ENCODE measurements at regions not wholly inside any gene's neighbourhood (a gene's known extent, or its start where the extent isn't known, plus 50 kb on each side); places are given as distances from the start of the nearest gene placed in this dataset.
"Not testable (repeated sequence)": the region's sequence is repeated elsewhere in the genome, so short reads cannot be mapped to it uniquely, and the experiment has no call there.

DNA sequence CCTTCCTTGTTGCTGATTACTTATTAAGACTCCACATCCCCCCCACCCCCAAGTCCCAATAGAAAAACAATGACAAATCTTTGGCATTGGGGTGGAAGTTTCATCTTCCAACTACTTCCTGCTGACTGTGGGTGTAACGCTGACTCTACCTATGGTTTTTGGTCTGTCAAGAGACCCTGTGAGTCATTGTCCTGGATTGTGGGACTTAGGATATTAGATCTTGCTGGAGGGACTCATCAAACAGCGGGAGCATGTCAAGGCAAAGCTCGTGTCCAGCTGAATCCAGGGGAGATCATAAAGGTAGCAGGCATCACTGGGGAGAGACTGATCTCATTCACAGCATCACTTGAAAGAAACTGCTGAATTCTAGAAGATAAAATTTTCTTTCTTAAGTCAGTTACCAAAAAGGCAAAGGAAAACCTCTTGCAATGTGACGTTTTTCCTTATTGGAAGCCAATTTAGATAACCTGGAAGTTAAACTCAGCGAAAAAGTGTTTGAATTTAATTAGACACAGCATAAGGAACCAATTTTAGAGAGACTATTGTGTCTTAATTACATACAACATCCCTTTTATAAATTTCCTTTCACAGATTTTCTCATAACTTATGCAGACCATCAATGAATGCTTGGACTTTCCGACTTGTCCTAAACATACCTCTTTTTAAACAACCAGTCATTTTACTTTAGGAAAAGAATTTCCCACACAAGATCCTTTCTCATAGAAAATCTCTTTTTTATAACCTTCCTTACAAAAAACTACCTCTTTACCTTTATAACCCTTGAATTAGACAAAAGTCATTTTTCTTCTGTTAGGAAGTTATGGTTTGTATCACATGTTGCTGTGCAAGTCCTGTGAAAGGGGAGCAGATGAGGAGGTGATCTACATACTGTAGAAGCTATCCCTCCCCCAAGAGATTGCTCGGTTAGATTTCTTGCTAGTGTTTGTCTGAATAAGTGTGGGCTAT lies 94.6 kb upstream of the SCAF11 start:
- no peak for DNase-seq

DNA sequence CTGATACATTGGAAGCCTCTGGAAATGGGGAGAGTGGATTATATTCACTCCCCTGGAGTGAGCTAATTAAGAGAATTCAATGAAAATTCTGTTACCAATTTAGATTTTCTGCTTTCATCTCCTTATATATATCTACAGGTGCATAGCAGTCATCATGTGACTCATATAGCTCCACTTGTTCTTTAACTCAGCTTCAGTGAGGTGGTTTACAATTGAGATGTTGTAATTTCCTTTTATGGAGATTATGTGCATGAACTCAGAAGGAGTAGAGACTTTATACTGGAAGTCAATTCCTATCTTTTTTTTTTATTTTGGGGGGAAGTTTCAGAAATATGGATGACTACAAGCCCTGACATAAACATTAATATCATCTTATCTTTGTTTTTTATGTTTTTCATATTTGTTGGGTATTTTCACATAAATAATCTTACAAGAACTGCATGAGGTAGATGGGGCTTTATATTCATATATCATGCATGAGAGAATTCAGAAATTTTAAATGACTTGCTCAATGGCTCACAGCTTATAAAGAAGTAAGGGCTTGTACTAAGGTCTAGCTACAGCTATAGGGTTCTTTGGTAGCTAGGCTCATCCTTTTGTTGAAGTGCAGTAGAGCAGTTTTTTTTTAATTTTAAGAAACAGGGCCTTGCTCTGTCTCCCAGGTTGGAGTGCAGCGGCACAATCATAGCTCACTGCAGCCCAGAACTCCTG lies 92.3 kb upstream of the SCAF11 start:
- no peak for DNase-seq

DNA sequence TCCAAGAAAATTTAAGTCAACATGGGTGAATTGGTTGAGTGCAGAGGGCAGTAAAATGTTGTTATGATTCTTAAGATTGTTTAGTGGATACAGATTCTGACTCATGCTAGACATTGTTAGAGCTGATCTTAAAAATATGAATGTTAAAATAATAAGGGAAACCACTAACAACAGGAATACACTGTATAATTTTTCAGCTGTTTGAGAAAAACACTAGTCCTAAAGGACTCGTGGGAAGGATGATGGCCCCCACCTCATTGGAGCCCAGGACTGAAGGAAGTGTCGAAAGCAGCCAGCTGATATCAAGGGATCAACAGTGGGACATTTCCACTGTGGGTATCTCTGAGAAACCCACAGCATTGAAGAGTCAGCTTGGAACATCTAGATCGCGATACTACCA lies 82.9 kb upstream of the SCAF11 start:
- no peak for DNase-seq

DNA sequence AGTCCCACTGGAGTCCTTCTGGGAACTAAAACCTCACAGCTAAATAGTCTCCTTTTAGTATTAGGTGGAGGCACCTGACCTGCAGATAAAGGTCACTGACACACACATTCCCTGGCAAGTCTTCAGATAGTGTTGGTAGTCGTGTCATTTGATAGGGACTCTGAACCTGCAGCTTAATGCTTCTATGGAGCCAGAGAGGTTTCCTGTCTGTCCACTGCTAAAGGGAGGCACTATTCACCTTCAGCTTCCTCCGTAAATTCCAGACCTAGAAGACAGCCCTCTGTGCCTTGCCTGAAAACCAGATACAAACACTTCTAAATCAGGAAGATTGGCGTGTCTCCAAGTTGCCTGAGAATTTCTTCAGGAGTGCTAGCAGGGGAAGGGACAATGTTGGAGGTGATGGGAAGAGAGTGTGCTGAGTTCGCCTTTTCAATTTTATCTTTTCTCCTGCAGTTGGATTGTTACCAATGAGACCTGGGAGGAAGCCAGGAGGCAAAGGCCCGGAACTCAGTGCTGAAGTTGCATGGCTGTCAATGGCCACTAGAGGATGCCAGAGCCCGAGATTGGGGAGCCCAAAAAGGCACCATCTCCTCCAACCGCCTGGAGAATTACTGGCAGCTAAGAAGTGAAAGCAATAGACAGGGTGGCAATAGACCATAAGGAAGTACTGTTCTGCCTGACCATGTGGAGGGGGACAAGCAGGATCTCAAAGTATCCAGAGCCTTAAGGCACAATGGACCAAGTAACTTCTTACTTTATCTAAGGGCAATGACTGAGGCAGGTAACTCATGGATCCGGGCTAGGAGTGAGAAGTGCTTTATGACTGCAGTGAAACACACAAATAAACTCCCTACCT lies 81.6 kb upstream of the SCAF11 start:
- peak; percentile 63 to 83 (median 65) for DNase-seq

DNA sequence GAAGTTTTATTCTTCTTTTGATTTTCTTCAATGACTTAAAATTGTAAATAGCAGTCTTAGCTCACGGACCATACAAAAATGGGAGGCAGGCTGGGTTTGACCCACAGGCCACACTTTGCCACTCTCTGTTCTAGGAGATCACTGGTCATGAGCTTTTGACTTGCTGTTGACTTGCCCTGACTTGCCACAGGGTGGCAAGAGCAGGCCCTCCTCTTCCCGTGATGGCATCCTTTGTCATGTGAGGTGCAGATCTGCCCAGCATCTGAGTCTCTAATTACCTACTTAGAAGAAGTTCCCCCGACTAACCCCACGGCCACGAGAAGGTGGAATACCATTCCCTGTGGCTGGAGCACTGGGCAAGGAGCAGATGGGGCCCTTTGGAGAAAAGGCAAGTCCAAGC lies 81.0 kb upstream of the SCAF11 start:
- DNase-seq, result no peak

DNA sequence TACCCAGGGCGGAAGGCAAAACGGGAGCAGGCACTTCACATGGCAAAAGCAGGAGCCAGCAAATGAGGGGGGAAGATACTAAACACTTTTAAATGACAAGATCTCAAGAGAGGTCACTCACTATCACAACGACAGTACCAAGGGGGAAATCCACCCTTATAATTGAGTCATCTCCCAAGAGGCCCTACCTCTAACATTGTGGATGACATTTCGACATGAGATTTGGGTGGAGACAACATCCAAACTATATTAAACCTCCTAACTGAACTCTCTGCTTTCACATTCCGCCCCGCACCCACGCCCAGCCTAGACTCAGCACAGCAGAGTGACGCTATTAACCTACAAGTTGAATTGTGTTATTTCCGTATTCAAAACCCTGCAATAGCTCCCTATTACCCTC lies 76.7 kb upstream of the SCAF11 start:
- no peak for DNase-seq

DNA sequence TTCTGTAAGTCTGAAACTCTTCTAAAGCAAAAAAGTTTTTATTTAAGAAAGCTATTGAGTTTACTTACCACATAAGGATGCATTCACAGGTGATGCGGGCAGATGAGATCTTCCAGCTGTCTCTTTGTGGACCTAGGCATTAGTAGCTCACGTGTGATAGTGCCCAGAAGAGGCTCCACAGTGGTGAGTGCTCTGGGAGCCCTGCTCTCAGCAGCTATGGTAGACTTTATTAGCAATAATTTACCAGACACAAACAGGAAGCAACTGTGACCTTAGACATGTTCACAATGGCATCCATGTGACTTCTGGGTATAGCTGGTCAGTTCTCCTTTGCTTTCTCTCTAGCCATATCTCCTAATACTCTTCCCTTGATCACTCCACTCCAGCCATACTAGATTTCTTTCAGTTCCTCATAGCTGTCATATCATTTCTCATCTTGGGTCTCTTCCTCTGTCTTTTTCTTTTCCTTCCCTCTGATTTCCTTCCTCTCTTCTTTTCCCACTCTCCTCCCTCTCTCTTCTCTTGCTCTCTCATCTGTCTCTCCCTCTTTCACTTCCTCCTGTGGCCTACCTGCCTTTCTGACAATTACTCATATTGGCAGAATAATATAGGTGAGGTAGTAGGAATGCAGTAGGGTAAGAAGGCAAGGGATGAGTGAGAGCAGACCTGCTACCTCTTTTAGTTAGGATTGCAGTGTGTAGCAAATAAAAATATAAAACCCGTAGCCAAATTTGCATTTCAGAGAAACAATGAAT lies 75.2 kb upstream of the SCAF11 start:
- no peak for DNase-seq

DNA sequence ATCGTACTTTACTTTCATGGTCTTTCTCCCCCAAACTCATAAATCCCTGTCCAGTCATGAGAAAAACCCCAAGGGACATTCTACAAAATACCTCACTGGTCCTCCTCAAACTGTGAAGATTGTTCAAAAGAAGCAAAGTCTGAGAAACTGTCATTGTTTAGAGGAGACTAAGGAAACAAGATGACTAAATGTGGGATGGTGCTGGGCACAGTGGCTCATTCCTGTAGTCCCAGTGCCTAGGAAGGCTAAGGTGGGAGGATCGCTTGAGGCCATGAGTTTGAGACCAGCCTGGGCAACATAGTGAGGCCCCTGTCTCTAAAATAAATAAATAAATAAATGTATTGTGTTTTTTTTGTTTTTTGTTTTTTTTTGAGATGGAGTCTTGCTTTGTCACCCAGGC lies 74.2 kb upstream of the SCAF11 start:
- no peak for DNase-seq

DNA sequence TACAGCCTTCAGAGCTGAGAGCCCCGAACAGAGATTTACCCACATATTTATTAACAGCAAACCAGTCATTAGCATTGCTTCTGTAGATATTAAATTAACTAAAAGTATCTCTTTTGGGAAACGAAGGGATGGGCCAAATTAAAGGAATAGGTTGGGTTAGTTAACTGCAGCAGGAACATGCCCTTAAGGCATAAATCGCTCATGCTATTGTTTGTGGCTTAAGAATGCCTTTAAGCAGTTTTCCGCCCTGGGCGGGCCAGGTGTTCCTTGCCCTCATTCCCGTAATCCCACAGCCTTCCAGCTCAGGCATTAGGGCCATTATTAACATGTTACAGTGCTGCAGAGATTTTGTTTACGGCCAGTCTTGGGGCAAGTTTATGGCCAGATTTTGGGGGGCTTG lies 68.3 kb upstream of the SCAF11 start:
- DNase-seq, result not testable (repeated sequence)

DNA sequence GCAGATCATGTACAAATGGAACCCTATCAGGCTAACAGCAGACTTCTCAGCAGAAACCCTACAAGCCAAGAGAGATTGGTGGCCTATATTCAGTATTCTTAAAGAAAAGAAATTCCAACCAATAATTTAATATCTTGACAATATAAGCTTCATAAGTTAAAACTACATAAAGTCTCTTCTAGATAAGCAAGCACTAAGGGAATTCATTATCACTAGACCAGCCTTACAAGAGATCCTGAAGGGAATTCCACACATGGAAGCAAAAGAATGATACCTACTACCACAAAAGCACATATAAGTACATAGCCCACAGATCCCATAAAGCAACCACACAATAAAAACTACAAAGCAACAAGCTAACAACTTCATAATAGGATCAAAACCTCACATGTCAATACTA lies 60.4 kb upstream of the SCAF11 start:
- no peak for DNase-seq

DNA sequence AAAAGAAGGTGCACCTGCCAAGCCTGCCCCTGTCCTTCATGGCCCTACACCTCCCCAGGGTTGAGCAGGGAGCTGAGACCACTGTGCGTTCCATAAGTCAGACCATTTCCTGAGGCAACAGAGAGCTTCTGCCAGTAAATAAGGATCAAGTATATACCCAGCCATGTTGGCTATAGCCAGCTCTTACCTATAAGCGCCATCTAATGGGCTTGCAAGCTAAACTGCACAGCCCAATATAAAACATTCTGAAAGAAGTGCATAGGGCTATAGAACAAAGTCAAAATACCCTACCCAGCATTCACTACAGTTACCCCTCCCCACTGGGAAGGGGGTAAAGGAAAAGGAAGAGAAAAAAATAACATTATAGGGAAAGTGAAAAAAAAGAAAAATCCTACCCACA lies 59.3 kb upstream of the SCAF11 start:
- no peak for DNase-seq

DNA sequence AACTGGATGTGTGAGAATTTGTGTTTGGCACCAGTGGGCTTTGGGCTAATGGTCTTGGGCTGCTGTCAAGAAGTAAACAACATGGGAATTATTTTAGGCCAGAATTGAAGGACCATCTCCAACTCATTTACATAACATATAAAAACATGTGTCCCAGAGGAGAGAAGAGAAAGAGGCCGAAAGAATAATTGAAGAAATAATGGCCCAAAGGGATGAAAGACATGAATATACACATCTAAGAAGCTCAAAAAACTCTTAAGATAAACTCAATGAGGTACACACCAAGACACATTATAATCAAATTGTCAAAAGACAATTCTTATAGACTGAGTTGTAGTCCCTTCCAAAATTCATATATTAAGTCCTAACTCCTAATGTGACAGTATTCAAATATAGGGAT lies 56.1 kb upstream of the SCAF11 start:
- DNase-seq, result no peak

DNA sequence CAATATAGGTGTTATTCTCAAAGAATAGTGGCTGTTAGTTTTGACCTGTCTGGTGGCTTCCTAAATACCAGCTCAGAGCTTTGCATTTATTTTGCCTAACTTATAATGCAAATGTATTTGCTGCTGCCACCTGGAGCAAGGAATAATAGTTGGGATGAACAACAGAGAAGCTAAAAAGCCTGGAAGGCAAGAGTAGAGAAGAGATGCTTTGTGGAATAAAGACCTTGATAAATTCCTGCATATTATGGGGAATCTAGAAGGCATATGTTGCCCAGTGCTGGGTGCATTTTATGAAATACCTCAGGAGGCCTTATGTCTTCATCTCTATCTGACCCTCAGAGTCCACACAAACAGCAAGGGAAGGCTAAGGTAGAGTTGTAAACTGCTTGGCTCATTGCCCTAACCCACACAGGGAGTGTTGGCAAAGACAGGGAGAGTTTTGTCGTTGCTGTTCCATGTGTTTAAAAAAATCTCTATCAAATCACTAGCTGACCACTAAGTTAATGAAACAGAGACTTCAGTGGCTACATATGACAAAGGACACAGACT lies 53.7 kb upstream of the SCAF11 start:
- no peak for DNase-seq

Data from NCI-H1417 (cell line).